Inflammatory macrophage treated with lipopolysaccharide for 1 hour (primary cell): ENCODE measurements at regions not wholly inside any gene's neighbourhood (a gene's known extent, or its start where the extent isn't known, plus 50 kb on each side); places are given as distances from the start of the nearest gene placed in this dataset.

ENCODE experiments used
- DNase-seq, 2 donors: peaks; one replicate each; pipeline ENCODE4 v3.0.0-alpha.2; 2020 to 2022

GRCh38 chr18:32621034-32621433 lies 150.4 kb upstream of the GAREM1 start:
- DNase-seq: no peak

GRCh38 chr18:32618546-32618945 lies 147.9 kb upstream of the GAREM1 start:
- DNase-seq: no peak

- no peak for DNase-seq
These were observed 143.1 kb upstream of the GAREM1 start for GRCh38 chr18:32613821-32614220.

- no peak for DNase-seq
These were observed 142.0 kb upstream of the GAREM1 start for GRCh38 chr18:32612651-32613050.

GRCh38 chr18:32610176-32610575 lies 139.5 kb upstream of the GAREM1 start:
- DNase-seq: no peak

GRCh38 chr18:32607816-32608215 lies 137.1 kb upstream of the GAREM1 start:
- no peak for DNase-seq

GRCh38 chr18:32598144-32598543 lies 127.5 kb upstream of the GAREM1 start:
- no peak for DNase-seq

GRCh38 chr18:32596501-32596900 lies 125.8 kb upstream of the GAREM1 start:
- DNase-seq: no peak

GRCh38 chr18:32595832-32596231 lies 125.2 kb upstream of the GAREM1 start:
- DNase-seq: no peak

GRCh38 chr18:32588191-32588590 lies 117.5 kb upstream of the GAREM1 start:
- DNase-seq: no peak

GRCh38 chr18:32583431-32583830 lies 112.7 kb upstream of the GAREM1 start:
- no peak for DNase-seq

- no peak for DNase-seq
These were observed 111.8 kb upstream of the GAREM1 start for GRCh38 chr18:32582455-32582854.

- DNase-seq: no peak
These were observed 106.9 kb upstream of the GAREM1 start for GRCh38 chr18:32577561-32577960.

- no peak for DNase-seq
These were observed 105.7 kb upstream of the GAREM1 start for GRCh38 chr18:32576296-32576916.

- DNase-seq: no peak
These were observed 96.3 kb upstream of the GAREM1 start for GRCh38 chr18:32566960-32567359.

GRCh38 chr18:32553640-32554365 lies 83.1 kb upstream of the GAREM1 start:
- DNase-seq: no peak

- DNase-seq: no peak
These were observed 82.5 kb upstream of the GAREM1 start for GRCh38 chr18:32553174-32553573.

GRCh38 chr18:32552421-32553030 lies 81.8 kb upstream of the GAREM1 start:
- DNase-seq: peak; percentile 21 to 80

- no peak for DNase-seq
These were observed 80.3 kb upstream of the GAREM1 start for GRCh38 chr18:32550963-32551362.

GRCh38 chr18:32549248-32550110 lies 78.8 kb upstream of the GAREM1 start:
- DNase-seq: peak; percentile 9 to 20

- DNase-seq: no peak
These were observed 78.0 kb upstream of the GAREM1 start for GRCh38 chr18:32548688-32549087.

- no peak for DNase-seq
These were observed 74.9 kb upstream of the GAREM1 start for GRCh38 chr18:32545631-32546030.

- DNase-seq: no peak
These were observed 73.4 kb upstream of the GAREM1 start for GRCh38 chr18:32544088-32544487.
